GM12891 (cell line): ENCODE measurements at regions not wholly inside any gene's neighbourhood (a gene's known extent, or its start where the extent isn't known, plus 50 kb on each side); places are given as distances from the start of the nearest gene placed in this dataset.

ENCODE experiments used
- POLR2A ChIP-seq: IDR thresholded peaks from 2 replicates; pipeline ENCODE4 v1.6.1; 2011; ENCODE audit warnings: low read depth, low read length, control low read depth
- POLR2AphosphoS5 ChIP-seq: IDR thresholded peaks from 2 replicates; pipeline ENCODE4 v1.6.1; 2011; ENCODE audit warnings: low read depth, low read length, control low read depth
- POU2F2 ChIP-seq: IDR thresholded peaks from 2 replicates; pipeline ENCODE4 v1.6.1; 2011; ENCODE audit warnings: low read depth, mild to moderate bottlenecking, control low read depth, low read length, moderate library complexity
- SPI1 ChIP-seq: IDR thresholded peaks from 2 replicates; pipeline ENCODE4 v1.6.1; 2011; ENCODE audit warnings: low read depth, low read length, control low read depth

DNA sequence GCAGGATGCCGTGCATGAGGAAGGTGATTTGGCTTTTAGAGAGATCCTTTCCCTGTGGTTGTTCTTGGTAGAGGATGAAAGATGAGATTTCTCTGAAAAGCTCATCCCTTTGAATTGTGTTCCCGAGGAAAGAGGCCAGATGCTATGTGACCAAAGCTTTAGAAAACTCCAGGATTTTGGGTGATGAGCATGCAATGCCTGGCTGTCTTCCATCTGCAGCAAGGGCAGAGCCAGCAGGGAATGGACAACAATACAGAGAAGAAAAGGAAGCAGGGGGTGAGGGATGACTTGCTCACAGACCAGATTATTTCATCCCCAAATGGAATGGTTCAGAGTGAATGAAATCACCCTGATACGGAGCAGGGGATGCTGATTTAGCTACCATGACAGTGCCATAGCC is 949.7 kb upstream of the EEF2KMT start:
- no peak for TF ChIP-seq POLR2A
- TF ChIP-seq POLR2AphosphoS5, result no peak
- TF ChIP-seq SPI1, result no peak
- TF ChIP-seq POU2F2, result no peak
